DMS114 treated with DMSO at 0.1 percent for 48 hours (cell line): ENCODE measurements at regions not wholly inside any gene's neighbourhood (a gene's known extent, or its start where the extent isn't known, plus 50 kb on each side); places are given as distances from the start of the nearest gene placed in this dataset.
"Not testable (repeated sequence)": the region's sequence is repeated elsewhere in the genome, so short reads cannot be mapped to it uniquely, and the experiment has no call there.

Experiments
- DNase-seq: peaks from one replicate; lab custom pipeline; 2025; ENCODE audit not compliant: unreplicated experiment; lab: John Stamatoyannopoulos, UW

- no peak for DNase-seq
Measured at GRCh38 chr20:48146308-48146707, 361.0 kb upstream of the SULF2 start.

- DNase-seq: no peak
Measured at GRCh38 chr20:48143435-48144081, 358.3 kb upstream of the SULF2 start.

- DNase-seq: no peak
Measured at GRCh38 chr20:48142516-48142773, 357.2 kb upstream of the SULF2 start.

- DNase-seq: no peak
Measured at GRCh38 chr20:48141660-48142515, 356.6 kb upstream of the SULF2 start.

GRCh38 chr20:48139262-48140041 lies 354.2 kb upstream of the SULF2 start:
- no peak for DNase-seq

GRCh38 chr20:48132834-48133233 lies 347.6 kb upstream of the SULF2 start:
- DNase-seq: no peak

- DNase-seq: no peak
Measured at GRCh38 chr20:48131581-48131980, 346.3 kb upstream of the SULF2 start.

GRCh38 chr20:48129345-48129942 lies 344.2 kb upstream of the SULF2 start:
- no peak for DNase-seq

GRCh38 chr20:48128436-48128835 lies 343.2 kb upstream of the SULF2 start:
- no peak for DNase-seq

GRCh38 chr20:48127964-48128363 lies 342.7 kb upstream of the SULF2 start:
- DNase-seq: not testable (repeated sequence)

- not testable (repeated sequence) for DNase-seq
Measured at GRCh38 chr20:48127133-48127532, 341.9 kb upstream of the SULF2 start.

- no peak for DNase-seq
Measured at GRCh38 chr20:48126227-48126740, 341.0 kb upstream of the SULF2 start.

- DNase-seq: no peak
Measured at GRCh38 chr20:48124960-48125359, 339.7 kb upstream of the SULF2 start.

- no peak for DNase-seq
Measured at GRCh38 chr20:48124181-48124782, 339.0 kb upstream of the SULF2 start.

GRCh38 chr20:48120120-48120519 lies 334.8 kb upstream of the SULF2 start:
- DNase-seq: no peak

- DNase-seq: not testable (repeated sequence)
Measured at GRCh38 chr20:48119389-48119788, 334.1 kb upstream of the SULF2 start.

- DNase-seq: no peak
Measured at GRCh38 chr20:48115502-48115901, 330.2 kb upstream of the SULF2 start.

- no peak for DNase-seq
Measured at GRCh38 chr20:48107560-48107959, 322.3 kb upstream of the SULF2 start.

- DNase-seq: no peak
Measured at GRCh38 chr20:48106428-48106827, 321.1 kb upstream of the SULF2 start.

GRCh38 chr20:48105526-48105925 lies 320.2 kb upstream of the SULF2 start:
- no peak for DNase-seq
